OCI-LY3 (cell line): ENCODE measurements at regions not wholly inside any gene's neighbourhood (a gene's known extent, or its start where the extent isn't known, plus 50 kb on each side); places are given as distances from the start of the nearest gene placed in this dataset.

Source experiments
- EZH2phosphoT487 ChIP-seq: fragments of 200-600 bp; shearing (Covaris generic); IDR thresholded peaks from 2 replicates; pipeline ENCODE4 v1.6.1; 2018; ENCODE audit warnings: antibody characterized with exemption, mixed run types, low read depth
- TF ChIP-seq, protein P1 (sequence below): fragments of 200-600, 300-600 bp; sonication (generic); IDR thresholded peaks from 2 replicates; pipeline ENCODE4 v1.5.1; 2014; ENCODE audit warnings: antibody characterized with exemption, low read length, low read depth

DNA sequence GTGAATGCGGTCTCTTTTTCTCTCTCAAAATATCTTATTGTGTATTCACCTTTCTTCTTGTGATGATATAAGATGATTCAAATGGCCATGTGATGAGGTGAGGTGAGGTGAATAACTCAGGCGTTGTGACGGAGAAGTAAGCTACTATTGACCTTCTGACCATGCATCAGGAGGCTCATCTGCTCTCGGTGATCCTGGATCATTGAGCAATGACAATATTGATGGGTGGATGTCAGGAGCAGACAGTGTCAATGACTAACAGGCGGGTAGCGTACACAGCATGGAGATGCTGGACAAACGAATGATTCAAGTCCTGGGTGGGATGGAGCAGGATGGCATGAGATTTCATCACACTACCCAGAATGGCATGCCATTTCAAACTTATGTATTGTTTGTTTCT is 119.6 kb downstream of the PXDC1 start:
- TF ChIP-seq, protein P1, sequence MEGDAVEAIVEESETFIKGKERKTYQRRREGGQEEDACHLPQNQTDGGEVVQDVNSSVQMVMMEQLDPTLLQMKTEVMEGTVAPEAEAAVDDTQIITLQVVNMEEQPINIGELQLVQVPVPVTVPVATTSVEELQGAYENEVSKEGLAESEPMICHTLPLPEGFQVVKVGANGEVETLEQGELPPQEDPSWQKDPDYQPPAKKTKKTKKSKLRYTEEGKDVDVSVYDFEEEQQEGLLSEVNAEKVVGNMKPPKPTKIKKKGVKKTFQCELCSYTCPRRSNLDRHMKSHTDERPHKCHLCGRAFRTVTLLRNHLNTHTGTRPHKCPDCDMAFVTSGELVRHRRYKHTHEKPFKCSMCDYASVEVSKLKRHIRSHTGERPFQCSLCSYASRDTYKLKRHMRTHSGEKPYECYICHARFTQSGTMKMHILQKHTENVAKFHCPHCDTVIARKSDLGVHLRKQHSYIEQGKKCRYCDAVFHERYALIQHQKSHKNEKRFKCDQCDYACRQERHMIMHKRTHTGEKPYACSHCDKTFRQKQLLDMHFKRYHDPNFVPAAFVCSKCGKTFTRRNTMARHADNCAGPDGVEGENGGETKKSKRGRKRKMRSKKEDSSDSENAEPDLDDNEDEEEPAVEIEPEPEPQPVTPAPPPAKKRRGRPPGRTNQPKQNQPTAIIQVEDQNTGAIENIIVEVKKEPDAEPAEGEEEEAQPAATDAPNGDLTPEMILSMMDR = no peak
- TF ChIP-seq EZH2phosphoT487 = no peak
